HG03095 (cell line): ENCODE measurements at regions not wholly inside any gene's neighbourhood (a gene's known extent, or its start where the extent isn't known, plus 50 kb on each side); places are given as distances from the start of the nearest gene placed in this dataset.

Experiments
- ATAC-seq: cut with Tn5 transposase; IDR thresholded peaks from one replicate; pipeline ENCODE4 v1.9.1; 2021; ENCODE audit warnings: moderate library complexity; ENCODE audit not compliant: unreplicated experiment

DNA sequence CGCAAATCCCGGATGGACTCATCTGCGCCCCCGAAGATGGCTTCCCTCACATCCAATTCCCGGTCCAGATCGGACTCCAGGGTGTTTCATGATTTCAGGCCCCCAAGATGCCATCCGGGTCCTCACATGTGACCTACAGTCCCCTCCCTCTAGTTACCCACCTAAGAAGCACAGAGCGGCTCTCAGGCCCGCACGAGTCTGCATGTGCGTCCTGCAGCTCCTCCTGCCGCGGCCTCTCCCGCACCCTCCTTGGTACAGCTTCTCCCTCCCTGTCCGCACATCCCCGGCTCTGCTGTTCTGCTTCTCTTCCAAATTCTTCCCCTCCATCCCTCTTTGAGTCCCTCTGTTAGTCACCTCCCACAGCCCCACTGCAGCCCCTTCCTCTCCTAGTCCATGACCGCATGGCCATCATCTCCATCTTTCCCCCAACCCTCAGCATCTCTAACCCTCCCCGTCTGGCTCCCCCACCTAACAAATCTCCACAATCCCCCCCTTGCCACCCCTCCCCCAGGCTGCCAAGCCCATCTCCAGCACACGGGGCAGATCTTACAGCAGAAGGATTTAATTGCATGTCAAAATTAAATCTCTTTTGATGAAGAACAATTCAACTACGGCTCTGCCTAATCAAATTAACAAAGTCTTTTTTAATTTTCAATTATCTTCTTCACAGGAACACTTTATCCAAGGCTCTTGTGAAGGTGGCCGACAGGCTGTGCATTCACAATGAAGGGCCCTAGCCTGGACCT lies 231.0 kb downstream of the RBFOX3 start:
- ATAC-seq, result no peak

DNA sequence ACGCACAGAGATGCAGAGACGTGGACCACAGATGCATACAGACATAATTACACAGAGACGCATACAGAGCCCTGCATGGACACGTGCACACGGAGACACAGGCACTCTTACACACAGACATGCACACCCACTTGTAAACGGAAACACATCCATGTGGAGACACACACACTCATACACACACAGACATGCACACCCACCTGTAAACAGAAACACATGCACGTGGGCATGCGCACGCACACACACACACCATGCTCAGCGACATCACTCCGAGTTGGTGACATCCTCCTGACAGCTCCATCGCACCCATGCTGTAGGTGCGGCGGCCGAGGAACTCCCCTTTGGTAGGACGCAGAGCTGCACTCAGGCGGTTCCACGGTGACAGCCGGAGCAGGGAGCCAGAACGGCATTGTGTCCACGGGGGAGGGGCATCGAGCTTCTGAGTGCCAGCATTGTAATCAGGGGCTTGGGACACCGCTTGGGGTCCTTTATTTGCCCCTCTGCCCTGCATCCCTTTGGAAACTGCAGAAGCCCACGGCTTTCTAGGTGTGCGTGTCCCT lies 233.5 kb downstream of the RBFOX3 start:
- ATAC-seq, result no peak

DNA sequence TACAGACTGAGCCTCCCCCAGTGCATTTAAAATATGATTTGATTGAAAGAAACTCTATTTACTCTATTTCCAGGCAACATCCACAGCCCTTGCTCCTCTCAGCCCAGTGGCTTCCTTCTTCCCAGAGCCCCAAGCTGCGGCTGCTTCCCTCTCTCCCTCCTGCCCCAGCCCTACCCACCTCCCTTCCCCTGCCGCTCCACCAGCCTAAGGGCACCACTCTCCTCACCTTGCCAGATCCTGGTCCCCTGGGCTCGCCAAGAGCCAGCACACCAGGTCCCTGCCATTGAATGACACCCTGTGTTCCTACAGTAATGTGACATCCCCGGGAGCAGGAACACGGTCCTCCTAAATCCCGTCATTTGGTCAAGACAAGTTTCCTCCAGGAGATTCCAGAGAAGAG lies 236.0 kb downstream of the RBFOX3 start:
- no peak for ATAC-seq

DNA sequence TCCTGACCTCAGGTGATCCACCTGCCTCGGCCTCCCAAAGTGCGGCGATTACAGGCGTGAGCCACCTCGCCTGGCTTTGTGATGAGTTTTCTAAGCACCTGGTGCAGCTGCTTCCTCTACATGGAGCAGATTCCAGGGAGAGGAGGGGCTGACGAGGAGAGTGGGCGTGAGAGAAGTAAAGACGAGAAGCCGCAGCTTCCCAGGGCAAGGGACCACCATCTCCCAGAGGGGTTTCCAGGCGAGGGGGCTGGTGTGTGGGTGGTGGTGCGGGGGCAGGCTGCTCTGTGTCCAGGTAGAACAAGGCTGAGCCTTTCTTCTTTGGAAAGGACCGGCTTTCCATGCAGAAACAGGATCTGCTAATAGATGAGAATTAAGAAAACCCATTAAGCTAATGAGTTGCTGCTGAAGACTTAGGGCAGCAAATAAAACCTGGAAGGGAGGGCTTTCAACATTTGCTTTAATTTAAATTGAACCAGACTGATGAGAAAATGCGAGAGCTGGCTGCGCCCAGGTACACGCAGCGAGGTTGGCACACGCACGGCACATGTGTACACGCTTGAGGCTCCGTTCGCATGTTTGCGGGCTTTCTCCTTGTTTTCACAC lies 236.7 kb downstream of the RBFOX3 start:
- ATAC-seq, result no peak

DNA sequence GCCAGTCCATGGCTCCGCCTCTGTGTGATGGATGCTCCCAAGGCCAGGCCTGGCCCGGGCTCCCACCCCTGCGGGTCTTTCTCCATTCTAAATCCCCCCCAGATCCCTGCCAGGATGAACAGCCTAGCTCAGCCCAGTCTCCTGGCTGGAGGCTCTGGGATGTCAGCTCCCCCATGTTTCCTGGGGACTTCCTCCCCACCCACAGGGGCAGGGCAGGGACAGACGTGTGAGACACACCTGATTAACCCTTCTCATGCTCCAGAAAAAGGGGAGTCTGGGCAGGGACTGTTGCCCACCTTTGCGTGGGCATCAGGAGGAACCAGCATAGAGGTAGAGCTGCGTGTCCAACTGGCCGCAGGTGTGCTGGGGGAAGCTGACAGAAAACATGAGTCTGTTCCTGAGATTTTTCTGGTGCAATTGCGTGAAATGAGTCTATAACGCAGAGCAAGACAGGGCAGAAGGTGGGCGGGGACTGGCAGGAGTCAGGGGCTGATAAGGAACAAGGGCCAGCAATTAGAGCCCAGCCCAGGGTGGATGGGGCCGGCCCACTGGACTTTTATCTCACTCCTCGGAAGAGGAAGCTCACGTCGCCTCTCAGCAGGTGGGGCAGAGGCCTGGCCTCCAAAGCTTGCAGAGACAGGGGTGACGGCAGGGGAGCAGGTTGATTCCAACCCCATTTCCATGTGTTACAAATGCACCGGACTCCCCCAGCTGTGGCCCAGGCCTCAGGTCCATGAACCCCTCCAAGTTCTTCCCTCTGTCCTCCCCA lies 238.2 kb downstream of the RBFOX3 start:
- ATAC-seq, result no peak

DNA sequence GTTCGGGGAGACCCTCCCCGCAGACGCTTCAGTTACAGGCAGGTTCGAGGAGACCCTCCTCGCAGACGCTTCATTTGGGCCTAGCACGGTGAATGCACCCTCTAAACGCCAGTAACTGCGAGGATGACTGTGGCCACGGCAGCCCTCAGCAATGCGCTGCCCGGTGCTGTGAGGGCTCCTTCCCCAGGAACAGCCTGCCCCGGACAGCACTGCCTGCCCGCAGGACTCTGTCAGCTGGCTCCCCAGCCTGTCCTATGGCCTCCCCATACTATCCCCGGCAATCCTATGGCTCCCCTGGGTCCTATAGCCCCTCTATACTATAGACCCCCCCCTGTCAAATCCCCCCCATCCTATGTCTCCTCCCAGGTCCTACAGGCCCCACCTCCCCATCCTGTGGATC lies 238.9 kb downstream of the RBFOX3 start:
- no peak for ATAC-seq

DNA sequence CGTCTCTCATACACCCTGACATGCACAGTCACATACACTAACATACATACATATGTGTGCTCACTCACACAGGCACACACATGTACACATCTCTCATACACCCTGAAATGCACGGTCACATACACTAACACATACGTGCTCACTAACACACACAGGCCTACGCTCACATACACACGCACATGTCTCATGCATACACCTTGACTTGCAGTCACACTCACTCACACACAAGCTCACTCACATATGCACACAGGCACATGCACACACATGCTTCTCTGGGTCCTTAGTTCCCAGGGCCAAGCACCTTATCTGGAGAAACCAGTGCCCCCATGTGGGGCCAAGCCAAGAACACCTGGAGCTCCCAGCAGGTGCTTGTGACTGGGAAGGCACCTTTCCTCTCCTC lies 240.3 kb downstream of the RBFOX3 start:
- ATAC-seq, result no peak

DNA sequence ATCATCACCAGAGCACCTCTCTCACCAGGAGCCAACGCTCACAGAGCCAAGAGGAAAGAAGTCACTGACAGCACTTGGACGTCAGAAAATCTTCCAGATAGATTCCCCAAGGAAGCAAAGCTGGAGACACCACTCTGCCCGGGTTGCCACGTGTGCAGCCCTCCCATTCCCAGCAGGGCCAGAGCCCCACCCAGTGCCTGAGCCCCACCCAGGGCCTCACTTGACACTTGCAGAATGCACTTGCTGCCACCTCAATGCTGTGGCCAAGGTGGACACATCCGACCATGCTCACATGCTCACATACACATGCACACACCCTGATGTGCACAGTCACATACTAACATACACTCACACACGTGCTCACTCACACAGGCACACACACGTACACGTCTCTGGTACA lies 240.7 kb downstream of the RBFOX3 start:
- no peak for ATAC-seq

DNA sequence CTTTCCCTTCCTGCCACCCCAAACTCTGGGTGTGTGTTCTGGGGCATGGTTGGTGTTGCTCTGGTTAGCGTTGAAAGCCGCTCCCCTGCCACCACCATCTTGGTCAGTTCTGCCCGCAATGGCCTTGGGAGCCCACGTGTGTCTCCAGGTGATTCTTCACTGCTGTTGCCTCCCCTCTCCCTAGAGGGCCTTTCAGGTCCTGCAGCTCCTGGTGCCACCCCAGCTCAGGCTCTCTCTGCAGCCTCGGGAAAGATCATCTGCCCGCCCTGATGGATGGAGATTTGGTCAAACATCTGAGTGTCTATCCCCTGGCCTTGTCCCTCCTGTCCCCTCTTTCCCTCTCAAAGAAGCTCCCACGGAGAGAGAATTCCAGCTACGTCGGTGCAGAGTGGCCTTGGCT lies 241.3 kb downstream of the RBFOX3 start:
- ATAC-seq, result no peak

DNA sequence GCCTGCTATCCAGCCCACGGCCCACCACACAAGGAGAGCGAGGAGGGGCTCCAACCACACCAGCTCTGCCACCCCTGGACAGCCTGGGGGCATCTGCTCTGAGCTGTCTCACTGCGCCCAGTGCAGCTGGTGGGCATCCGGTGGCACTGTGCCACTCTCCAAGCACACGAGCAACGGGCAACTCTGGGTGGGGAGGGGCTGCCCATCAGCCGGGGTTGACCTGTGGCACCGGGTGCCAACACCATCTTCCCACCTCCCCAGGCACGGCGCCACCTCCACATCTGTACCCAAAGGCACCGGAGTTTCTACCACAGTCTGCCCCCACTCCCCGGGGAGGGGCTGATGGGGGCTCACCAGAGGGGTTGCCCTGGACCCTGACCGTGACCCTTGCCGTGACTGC lies 241.8 kb downstream of the RBFOX3 start:
- ATAC-seq, result no peak

DNA sequence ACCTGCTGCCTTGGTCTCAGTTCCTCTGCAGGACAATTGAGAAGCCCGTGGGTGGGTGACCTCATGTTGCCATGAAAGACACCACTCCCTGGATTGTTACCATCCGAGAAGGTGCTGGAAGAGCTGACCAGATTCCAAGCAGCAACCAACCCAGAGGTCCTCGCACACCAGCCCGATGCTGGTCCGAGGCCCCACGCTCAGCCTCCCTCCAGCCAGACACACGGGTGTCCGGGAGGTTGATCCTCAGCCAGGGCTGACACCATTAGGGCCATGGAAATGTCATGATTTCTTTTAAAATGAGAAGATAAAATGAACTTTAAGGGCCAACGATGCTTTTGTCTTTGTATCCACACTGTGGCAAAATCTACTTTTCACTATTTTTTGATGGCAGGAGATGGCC lies 242.3 kb downstream of the RBFOX3 start:
- ATAC-seq, result no peak

DNA sequence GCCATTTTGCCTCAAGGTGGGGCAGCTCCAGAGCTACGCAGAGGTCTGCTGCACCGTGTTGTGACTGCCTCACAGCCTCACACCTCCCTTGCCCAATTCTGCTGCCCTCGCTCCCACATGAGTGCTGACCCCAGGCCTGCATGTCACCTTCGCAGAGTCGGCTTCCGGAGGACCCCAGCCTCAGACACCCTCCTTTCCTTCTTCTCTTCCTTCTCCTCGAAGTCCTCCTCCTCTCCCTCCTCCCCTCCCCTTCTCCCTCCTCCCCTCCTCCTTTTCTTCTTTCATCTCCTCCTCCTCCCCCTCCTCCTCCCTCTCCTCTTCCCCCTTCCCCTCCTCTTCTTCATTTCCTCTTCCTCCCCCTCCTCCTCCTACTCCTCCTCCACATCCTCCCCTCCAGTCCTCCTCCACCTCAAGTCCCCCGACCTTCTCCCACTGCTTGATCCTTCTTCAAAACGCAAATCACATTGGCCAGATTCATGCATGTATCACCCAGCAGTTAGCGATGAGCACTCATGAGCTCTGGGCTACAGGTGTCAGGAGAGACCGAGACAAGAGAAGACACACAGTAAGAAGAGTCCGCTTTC lies 243.8 kb downstream of the RBFOX3 start:
- no peak for ATAC-seq

DNA sequence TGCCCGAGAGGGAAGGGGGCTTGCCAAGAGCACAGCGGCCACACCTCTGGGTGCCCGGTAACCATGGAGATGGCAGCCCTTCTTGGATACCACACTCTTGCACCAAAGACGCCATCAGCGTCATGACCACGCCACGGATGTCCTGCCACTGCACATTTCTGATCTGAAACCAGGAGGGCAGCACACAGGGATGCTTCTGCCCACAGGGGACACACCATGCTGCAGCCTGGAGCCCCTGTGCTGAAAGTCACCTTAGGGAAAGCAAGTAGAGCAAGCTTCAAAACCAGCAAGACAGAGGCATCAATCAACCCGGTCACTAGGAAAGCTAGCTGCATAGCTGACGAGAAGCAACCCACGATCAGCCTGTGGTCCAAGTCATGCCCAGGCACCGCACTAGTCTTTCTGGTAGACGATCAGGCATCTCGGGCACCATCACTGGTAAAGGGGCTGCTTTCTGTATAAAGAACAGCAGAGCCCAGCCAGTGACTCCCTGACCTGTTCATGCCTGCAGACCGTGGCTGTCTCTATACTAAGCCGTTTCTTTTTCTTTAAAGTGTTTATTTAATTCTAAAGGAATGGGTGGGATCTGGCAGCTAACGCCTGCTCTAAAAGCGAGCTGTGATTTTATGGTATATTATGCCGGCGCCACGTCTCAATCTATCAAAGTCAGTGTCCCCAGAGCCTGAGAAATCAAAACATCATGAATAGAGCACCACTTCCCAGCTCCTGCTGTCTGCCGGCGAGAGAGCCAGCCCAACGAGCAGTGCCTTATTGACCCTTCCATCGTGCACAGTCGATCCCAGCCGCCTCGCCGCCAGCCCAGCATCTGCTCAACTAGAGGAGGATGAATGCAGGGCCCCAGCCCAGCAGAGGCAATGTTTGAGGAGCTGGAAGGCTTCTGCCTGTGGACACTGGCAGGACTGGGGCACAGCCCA lies 244.7 kb downstream of the RBFOX3 start:
- no peak for ATAC-seq

DNA sequence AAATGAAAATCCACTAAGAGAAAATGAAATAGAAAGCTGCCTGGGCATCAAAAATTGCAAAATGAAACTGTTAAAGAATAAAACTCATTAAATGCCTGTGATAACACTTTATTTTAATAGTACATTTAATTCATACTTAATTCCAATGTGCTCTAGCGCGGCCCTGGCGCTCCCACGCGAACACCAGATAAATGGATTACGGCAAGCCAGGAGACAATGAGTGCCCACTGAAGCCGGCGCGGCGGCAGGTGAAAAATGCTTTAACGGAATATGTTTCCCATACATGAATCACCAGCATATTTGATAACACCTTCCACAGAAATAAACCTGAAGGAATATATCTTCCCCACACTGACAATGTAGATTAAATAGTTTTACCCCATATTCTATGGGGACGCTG lies 245.5 kb downstream of the RBFOX3 start:
- no peak for ATAC-seq

DNA sequence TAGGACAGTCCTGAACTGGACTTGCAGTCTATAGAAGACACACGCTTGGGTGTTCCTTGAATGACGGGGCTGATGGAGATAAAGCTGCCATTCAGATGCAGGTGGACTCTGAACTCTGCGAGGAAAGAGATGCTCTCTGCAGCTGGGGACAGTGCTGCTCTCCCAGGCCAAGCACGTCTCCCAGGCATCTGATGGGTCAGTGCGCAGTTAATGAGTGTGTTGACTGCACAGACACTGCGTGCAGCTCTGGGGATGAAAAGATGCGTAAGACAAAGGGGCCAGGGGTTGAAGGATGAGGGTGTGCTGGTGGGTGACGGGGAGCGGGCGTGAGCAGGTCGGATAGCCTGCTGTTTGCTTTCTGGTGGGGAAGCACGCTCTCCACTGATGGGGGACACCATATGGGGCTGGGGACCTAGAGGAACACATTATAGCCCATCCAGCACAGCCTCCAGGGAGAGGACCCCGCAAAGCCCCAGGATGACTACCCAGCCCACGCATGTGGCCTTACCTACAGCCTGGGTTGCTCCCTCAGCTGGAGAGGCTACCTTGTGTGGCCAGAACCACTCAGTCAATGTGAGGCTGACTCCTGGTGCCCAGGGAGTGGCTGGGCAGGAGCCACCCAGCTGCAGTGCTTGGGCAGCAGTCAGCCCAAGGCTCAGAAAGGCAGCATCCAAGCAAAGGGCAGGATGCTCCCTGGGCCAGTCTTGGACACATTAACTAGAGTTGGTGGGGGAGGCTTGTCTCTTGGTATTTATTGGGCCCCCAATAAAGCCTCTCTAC lies 246.3 kb downstream of the RBFOX3 start:
- no peak for ATAC-seq

DNA sequence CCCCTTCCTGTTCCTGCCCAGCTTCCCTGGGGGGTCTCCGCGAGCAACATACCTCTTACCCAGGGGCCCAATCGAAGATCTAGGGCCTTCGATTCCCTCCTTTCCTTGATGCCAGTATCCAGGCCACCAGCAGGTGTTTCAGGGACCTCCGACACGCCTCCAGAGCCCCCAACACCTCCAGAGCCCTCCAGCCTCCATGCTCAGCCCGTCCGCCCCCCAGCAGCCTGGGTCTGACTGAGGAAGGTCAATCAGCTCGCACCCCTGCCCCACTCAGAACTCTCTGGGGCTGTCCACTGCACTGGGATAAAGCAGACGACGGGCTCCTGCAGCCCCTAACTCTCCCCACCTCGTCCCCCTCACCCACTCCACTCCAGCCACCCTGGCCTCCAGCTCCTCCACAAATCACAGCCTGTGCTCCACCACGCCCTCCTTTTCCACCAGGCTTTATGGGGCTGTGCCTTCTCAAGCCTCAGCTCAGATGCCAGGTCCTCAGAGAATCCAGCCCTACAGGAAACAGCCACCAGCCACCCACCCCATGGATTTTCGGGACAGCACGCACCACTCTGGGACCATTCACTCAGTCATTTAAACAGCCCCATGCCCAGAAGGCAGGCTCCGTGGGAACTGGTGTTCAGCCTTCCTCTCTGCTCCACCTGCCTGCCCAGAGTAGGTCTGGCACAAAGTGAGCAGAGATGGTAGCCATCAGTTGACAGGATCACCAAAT lies 247.1 kb downstream of the RBFOX3 start:
- ATAC-seq, result no peak

DNA sequence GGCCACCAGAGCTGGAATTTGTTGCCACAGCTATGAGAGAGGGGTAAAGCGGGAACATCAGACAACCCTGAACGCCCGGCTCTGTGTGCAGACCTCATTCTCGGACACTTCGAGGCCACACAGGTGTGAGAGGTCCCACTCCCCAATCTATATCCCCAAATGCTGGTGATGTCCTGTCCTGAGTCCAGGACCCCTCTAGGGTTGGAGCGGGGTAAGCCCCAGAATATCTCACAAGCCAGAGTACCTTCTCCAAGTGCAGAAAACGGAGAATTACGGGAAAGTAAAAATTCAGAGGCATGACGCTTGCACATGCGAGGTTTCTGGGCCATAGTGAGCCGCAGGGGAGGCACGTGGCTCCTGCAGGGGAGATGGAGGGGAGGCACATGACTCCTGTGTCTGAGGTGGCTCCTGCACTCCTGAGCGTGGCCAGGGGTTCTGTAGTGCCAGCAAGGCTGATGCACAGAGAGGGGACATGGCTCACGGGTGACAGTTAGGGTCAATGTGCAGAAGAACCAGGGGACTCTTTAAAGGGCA lies 248.0 kb downstream of the RBFOX3 start:
- no peak for ATAC-seq

DNA sequence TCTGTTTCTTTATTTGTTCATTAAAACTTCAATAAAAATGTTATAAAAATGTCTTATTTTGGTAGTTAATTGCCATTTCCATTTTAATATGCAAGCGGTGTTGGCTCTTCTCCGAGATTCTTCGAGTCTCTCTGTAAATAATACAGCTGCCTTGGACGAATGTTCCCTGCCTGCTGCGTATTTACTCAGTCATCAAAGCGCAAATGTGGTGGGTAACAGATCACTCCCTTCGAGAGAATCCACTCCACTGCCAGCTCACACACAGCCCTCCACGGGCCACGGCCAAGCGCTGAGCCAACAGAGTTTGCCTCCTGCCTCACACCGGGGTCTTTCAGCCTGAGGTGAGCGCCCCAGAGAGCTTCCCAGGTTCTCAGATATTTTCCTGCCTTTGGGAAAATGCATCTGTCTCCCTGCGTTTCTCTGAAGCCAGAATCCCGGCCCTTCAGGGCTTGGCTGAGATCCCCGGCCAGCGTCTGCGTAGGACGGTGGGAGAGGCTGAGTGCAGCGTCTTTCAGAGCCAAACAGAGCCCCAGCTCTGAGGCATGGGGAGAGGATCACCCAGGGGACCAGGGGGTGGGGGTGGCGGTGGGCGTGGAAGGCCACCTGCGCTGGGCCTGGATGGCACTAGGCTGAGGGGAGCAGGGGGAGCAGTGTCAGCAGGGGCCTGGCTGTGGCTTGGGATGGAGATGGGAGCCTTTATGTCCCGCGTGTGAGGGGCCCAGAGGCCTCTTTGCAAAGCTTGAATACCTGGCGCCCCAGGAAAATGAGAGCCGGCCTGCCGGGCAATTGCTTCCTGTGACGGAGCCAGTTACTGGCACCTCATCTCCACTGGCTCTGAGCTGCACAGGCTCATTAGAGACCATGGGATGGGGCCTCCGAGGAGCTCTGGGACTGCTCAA lies 248.7 kb downstream of the RBFOX3 start:
- ATAC-seq, result no peak
